LNCaP clone FGC (cell line): ENCODE measurements at regions not wholly inside any gene's neighbourhood (a gene's known extent, or its start where the extent isn't known, plus 50 kb on each side); places are given as distances from the start of the nearest gene placed in this dataset.

Experiments
- DNase-seq: peaks from one replicate; pipeline ENCODE4 v3.0.0-alpha.2; 2011; ENCODE audit warnings: low read depth
- H3K4me3 ChIP-seq: 2 replicates; pipeline ENCODE4 v1.5.1; 2011; ENCODE audit warnings: mild to moderate bottlenecking, low read depth, low read length, control low read depth
- TF ChIP-seq, protein P1 (sequence below): IDR thresholded peaks from 2 replicates; pipeline ENCODE4 v1.5.1; 2012; ENCODE audit warnings: mild to moderate bottlenecking; ENCODE audit not compliant: control insufficient read depth, insufficient read depth; ENCODE audit errors: extremely low read depth

DNA sequence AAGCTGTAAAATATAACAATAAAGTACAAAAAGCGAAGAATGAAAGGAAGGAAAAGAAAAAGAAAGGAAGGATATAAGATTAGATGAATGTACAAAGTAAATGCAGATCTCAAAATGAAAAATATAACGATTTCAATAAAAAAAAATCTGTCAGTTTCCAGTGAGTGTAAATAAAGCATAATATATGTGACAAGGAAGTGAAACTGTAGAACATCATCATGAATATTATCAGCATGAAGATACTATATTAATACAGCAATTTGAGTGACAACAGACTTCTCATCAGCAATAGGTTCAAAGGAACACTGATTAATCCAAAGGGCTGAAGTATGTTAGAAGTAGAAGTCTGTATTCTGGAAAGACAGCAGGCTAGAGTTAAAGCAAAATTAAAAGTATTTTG, 659.5 kb upstream of the MBL2 start:
- DNase-seq = no peak
- no peak overlapping the region for H3K4me3 ChIP-seq
- TF ChIP-seq, protein P1, sequence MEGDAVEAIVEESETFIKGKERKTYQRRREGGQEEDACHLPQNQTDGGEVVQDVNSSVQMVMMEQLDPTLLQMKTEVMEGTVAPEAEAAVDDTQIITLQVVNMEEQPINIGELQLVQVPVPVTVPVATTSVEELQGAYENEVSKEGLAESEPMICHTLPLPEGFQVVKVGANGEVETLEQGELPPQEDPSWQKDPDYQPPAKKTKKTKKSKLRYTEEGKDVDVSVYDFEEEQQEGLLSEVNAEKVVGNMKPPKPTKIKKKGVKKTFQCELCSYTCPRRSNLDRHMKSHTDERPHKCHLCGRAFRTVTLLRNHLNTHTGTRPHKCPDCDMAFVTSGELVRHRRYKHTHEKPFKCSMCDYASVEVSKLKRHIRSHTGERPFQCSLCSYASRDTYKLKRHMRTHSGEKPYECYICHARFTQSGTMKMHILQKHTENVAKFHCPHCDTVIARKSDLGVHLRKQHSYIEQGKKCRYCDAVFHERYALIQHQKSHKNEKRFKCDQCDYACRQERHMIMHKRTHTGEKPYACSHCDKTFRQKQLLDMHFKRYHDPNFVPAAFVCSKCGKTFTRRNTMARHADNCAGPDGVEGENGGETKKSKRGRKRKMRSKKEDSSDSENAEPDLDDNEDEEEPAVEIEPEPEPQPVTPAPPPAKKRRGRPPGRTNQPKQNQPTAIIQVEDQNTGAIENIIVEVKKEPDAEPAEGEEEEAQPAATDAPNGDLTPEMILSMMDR = no peak

DNA sequence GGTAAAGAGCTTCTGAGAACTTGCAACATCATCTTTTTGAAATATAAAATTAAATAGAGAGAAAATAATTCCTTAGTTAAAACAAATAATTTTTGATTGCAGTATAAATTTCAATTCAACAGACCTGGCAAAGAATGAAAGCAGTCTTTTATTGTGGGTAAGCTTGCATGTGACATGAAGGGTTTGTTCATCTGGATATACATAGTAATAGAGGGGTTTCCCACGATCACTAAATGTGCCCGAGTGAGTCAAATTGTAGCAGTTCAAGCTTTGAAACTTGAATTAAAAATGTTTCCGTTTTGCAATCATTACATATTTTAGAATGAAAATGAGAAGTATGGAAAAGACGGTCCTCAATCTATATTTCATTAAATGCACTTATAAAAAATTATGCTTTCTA, 658.4 kb upstream of the MBL2 start:
- TF ChIP-seq, protein P1 = no peak
- H3K4me3 ChIP-seq = no peak overlapping the region
- DNase-seq = no peak

DNA sequence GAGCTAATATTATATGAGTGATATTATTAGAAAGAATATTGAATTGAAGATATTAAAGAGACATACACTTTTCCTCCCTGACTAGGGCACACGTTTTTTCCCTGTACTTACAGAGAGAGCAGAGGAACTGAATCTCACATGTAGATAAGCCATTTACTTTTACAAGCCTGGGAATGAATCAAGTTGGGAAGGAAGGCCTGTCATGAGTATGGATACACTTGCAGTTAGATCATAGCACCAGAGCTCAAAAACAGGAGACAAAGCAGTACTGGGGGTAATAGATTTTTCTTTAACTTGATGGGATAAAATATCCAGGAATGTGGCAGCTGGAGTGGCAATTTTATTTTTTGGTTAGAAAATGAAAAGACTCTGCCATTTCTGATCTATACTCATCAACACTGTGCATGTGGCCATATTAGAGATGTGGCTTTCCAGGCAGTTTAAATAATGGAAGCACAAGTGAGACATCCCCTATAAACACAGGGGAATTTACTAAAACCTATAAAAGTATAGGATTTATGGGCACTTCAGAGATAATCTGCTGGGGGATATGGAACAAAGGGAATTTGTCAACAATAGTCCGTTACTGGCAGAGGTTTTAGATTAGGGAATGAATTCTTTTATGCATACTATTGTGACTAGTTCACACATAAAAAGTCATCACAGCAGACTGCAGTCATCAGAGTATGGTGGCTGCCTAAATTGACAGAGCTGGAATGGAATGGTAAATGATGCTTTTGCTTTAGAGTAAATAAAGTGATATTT, 657.7 kb upstream of the MBL2 start:
- TF ChIP-seq, protein P1 = no peak
- no peak for DNase-seq
- no peak overlapping the region for H3K4me3 ChIP-seq

DNA sequence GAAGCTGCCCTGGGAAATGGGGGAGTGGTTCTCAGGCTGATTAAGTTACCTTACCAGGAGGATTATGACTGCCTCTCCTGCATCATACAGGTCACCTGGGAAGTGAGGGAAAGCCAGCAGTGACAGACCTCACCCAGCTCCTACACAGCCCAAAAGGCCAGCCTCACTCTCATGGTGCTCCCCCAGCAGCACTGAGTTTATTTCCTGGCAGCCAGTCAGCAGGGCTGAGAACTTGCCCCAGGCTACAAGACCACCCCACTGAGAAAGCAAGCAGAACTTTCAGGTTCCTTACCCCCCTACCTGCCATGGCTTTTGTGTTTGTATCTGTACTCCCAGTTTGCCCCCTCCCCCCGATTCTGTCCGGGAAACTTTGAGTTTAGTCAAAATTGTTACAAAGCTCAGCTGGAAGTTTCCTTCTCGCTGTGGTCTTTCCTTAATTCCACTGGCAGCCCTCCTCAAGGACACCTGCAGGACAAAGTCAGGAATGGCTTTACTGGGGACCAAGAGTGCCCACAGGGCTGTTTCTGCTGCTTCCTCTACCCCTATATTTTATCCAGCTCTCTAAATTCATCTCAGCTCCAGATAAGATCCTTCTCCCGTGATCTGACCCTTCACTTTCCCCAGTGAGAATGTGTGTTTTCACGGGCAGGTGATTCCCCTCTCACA, 649.8 kb upstream of the MBL2 start:
- TF ChIP-seq, protein P1 = no peak
- DNase-seq = no peak
- no peak overlapping the region for H3K4me3 ChIP-seq

DNA sequence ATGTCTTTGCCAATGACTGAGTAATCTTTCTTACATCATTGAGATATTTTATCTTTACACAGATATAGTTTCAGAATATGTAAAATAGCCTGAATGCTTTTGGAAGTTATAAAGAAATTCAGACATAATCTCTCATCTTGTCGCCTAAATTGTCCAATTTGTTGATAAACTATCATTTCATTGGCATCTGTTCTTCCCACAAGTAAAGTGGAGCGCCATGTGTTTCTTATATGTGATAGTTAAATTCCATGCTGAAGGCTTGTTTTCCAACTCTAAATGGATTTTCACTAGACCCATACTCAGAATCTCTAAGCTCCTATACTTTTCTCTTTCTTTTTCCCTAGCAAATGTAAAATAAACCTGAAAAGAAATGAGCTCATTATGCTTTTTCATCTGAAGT, 640.1 kb upstream of the MBL2 start:
- no peak for DNase-seq
- no peak overlapping the region for H3K4me3 ChIP-seq
- TF ChIP-seq, protein P1 = no peak

DNA sequence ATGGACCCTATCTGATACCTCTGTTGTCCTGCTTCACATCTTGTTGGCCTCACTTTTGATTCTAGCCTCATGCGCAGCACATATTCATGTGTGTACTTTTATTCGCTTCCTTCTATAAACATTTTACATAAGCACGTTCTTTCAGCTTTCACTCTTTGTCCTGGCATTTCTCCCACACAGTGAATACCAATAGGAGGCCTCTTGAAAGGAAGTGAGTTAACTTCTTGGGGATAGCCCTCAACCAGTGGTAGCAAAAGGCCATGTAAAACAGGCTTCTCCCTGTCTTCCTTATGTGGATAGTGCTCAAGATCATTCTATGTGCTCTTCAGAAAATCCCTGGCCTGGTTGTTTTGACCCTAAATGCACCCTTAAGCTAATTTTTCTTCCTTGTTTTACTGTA, 633.9 kb upstream of the MBL2 start:
- DNase-seq = no peak
- TF ChIP-seq, protein P1 = no peak
- H3K4me3 ChIP-seq = no peak overlapping the region
